GM23248 (cell line): ENCODE measurements at regions not wholly inside any gene's neighbourhood (a gene's known extent, or its start where the extent isn't known, plus 50 kb on each side); places are given as distances from the start of the nearest gene placed in this dataset.
A peak's percentile ranks its signal among the peaks of the same experiment; 100 is the strongest.

ENCODE experiments used
- DNase-seq: peaks from one replicate; pipeline ENCODE4 v3.0.0-alpha.2; 2015
- H2AFZ ChIP-seq: fragments of 200-600 bp; sonication (generic); 2 replicates; pipeline ENCODE4 v1.6.1; 2016; ENCODE audit warnings: antibody characterized with exemption
- H3F3A ChIP-seq: fragments of 200-600 bp; sonication (generic); 2 replicates; pipeline ENCODE4 v1.6.1; 2016; ENCODE audit warnings: mild to moderate bottlenecking, antibody characterized with exemption, mixed run types; ENCODE audit not compliant: insufficient read depth
- H3K27ac ChIP-seq: fragments of 200-600 bp; sonication (generic); 2 replicates; pipeline ENCODE4 v1.5.1; 2016; ENCODE audit warnings: mild to moderate bottlenecking
- H3K27me3 ChIP-seq: fragments of 200-600 bp; sonication (generic); replicated peaks from 2 replicates; pipeline ENCODE4 v1.6.1; 2016; ENCODE audit warnings: mild to moderate bottlenecking; ENCODE audit not compliant: insufficient read depth
- H3K36me3 ChIP-seq: fragments of 200-600 bp; sonication (generic); 2 replicates; pipeline ENCODE4 v1.6.1; 2016; ENCODE audit warnings: low read depth, mild to moderate bottlenecking
- H3K4me1 ChIP-seq: fragments of 200-600 bp; sonication (generic); 2 replicates; pipeline ENCODE4 v1.6.1; 2016; ENCODE audit warnings: mild to moderate bottlenecking; ENCODE audit not compliant: insufficient read depth
- H3K4me2 ChIP-seq: fragments of 200-600 bp; sonication (generic); one replicate; pipeline ENCODE4 v1.6.1; 2016; ENCODE audit warnings: mild to moderate bottlenecking; ENCODE audit not compliant: unreplicated experiment
- H3K4me3 ChIP-seq: fragments of 200-600 bp; sonication (generic); 2 replicates; pipeline ENCODE4 v1.5.1; 2016; ENCODE audit warnings: mild to moderate bottlenecking
- H3K79me2 ChIP-seq: fragments of 200-600 bp; sonication (generic); 2 replicates; pipeline ENCODE4 v1.6.1; 2016; ENCODE audit warnings: mild to moderate bottlenecking; ENCODE audit not compliant: insufficient read depth
- H3K9ac ChIP-seq: fragments of 200-600 bp; sonication (generic); 2 replicates; pipeline ENCODE4 v1.6.1; 2016; ENCODE audit warnings: mild to moderate bottlenecking
- H3K9me2 ChIP-seq: fragments of 200-600 bp; sonication (generic); 2 replicates; pipeline ENCODE4 v1.6.1; 2016; ENCODE audit warnings: mixed run types, mild to moderate bottlenecking, moderate library complexity; ENCODE audit not compliant: insufficient read depth
- H3K9me3 ChIP-seq: fragments of 200-600 bp; sonication (generic); one replicate; pipeline ENCODE4 v1.6.1; 2017; ENCODE audit warnings: low read depth
- H4K20me1 ChIP-seq: fragments of 200-600 bp; sonication (generic); 2 replicates; pipeline ENCODE4 v1.6.0; 2016; ENCODE audit not compliant: insufficient read depth
- EZH2 ChIP-seq: fragments of 200-600 bp; sonication (generic); IDR thresholded peaks from 2 replicates; pipeline ENCODE4 v1.6.1; 2018; ENCODE audit warnings: antibody characterized with exemption, mild to moderate bottlenecking; ENCODE audit not compliant: insufficient read depth, poor library complexity, severe bottlenecking
- EZH2phosphoT487 ChIP-seq: fragments of 200-600 bp; sonication (generic); IDR thresholded peaks from 2 replicates; pipeline ENCODE4 v1.6.1; 2018; ENCODE audit warnings: antibody characterized with exemption, moderate library complexity, mild to moderate bottlenecking, low read depth; ENCODE audit not compliant: insufficient read depth
- WGBS, 2 experiments: methylation state at CpG; one replicate each; pipeline ENCODE4 v1.1.6; 2015 to 2017; ENCODE audit warnings: low lambda C conversion rate in 2 of 2, low coverage in 1 of 2; ENCODE audit errors: missing lambda C conversion rate in 2 of 2; 5-methylcytosine and 5-hydroxymethylcytosine counted together
- in situ Hi-C: fragments of 300-500 bp; cut with MboI; formaldehyde crosslinking; loops from 2 replicates; pipeline ENCODE4 v1.15.0; 2020

GRCh38 chr15:99443056-99443756 lies 122.6 kb upstream of the MEF2A start:
- Histone ChIP-seq H2AFZ (no peak overlapping the region), H3K9ac (peak overlapping the region; percentile 23; the same call in 1 of the 2 replicates), H3K9me3 (no peaks in the 10 kb centered on the region), H3K36me3 (no peaks in the 10 kb centered on the region), H3K4me1 (peaks cover 19% of the 10 kb centered on the region), H3K4me3 (peak overlapping the region; percentile 55), H3K27me3 (no peaks in the 10 kb centered on the region), H3K4me2 (peak overlapping the region; percentile 76), H3F3A (no peaks in the 10 kb centered on the region), H3K9me2 (no peaks in the 10 kb centered on the region), H4K20me1 (no peaks in the 10 kb centered on the region), H3K27ac (peak overlapping the region; percentile 44; the same call in 1 of the 2 replicates), H3K79me2 (no peaks in the 10 kb centered on the region)
- TF ChIP-seq EZH2 (no peak), EZH2phosphoT487 (no peak)
- in situ Hi-C loops = no loop called here
- DNase-seq = no peak
- 79% methylated on average over 10 of the region's 10 CpGs for WGBS, 2 experiments

DNA sequence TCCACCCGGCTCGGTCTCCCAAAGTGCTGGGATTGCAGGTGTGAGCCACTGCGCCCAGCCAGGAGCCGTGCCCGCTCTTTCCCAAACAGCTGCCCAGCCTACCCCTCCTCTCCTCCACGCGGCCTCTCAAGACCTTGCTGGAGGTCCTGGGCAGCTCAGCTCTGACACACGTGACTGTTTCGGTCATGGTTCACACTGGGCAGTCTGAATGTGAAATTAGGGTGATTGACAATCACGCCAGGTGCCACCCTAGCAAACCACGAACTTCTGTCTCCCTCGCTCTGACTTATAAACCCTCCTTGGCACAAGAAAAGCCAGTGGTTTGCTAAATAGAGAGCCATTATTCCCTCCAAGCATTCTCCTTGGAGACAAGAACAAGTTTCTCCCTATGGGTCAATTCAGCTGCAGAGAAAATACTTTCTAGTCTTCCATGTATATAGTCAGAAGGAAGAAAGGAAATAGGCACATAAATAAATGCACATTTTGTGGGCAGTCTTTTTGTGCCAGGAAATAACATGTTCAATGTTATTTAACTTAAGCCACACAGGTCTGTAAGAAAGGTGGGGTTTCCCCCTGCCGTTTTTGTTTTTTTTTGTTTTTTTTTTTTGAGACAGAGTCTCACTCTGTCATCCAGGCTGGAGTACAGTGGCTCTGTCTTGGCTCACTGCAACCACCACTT lies 121.9 kb upstream of the MEF2A start:
- no peak overlapping the region for H3K4me2 ChIP-seq
- no peak for TF ChIP-seq EZH2
- WGBS, 2 experiments = 65 to 67% methylated on average over 13 of the region's 13 CpGs
- no peak overlapping the region for H2AFZ ChIP-seq
- H3K9me2 ChIP-seq = no peaks in the 10 kb centered on the region
- H3K9ac ChIP-seq = no peak overlapping the region
- H3K36me3 ChIP-seq = no peaks in the 10 kb centered on the region
- H3K27ac ChIP-seq = no peak overlapping the region
- no peaks in the 10 kb centered on the region for H3K27me3 ChIP-seq
- H3K9me3 ChIP-seq = no peaks in the 10 kb centered on the region
- no peak for DNase-seq
- in situ Hi-C loops = no loop called here
- H3F3A ChIP-seq = no peaks in the 10 kb centered on the region
- no peaks in the 10 kb centered on the region for H4K20me1 ChIP-seq
- H3K4me3 ChIP-seq = no peak overlapping the region
- peaks cover 19% of the 10 kb centered on the region for H3K4me1 ChIP-seq
- no peaks in the 10 kb centered on the region for H3K79me2 ChIP-seq

DNA sequence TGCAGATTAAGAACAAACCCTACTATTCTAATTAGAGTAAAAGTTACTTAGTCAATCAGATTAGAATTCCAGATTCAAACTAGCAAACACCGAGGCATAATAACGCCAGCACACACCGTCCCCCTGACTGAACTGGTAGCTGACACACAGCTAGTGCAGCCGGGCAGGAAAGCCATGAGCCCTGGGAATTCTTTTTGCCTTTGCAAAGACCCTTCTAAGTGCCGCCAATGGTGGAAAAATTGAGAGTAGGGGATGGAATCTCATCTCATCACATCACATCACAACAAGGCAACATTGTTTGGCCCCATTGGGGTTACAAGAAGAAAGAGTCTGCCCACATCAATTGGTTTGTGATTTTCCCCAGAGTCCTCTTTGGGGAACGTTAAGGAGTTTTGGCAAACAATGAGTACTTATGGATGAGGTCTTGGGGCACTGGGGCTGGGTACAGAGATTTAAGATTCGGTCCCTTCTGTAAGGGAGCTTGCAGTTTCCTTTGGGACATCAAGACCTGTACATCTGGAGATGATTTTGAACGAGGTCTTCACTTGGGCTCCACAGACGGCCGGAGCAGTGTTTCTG lies 120.4 kb upstream of the MEF2A start:
- no peaks in the 10 kb centered on the region for H3K27me3 ChIP-seq
- TF ChIP-seq EZH2phosphoT487 = no peak
- no peak for TF ChIP-seq EZH2
- peaks cover 20% of the 10 kb centered on the region for H3K4me1 ChIP-seq
- no peak overlapping the region for H3K4me3 ChIP-seq
- in situ Hi-C loops = no loop called here
- no peaks in the 10 kb centered on the region for H3F3A ChIP-seq
- H4K20me1 ChIP-seq = no peaks in the 10 kb centered on the region
- no peak overlapping the region for H3K27ac ChIP-seq
- no peak for DNase-seq
- WGBS, 2 experiments = 86 to 88% methylated on average over 10 of the region's 10 CpGs
- H3K9me3 ChIP-seq = no peaks in the 10 kb centered on the region
- no peak overlapping the region for H3K9ac ChIP-seq
- no peak overlapping the region for H3K4me2 ChIP-seq
- H2AFZ ChIP-seq = no peak overlapping the region
- no peaks in the 10 kb centered on the region for H3K9me2 ChIP-seq
- no peaks in the 10 kb centered on the region for H3K36me3 ChIP-seq
- H3K79me2 ChIP-seq = no peaks in the 10 kb centered on the region

GRCh38 chr15:99446565-99447496 lies 119.0 kb upstream of the MEF2A start:
- Histone ChIP-seq H3K27me3 (no peaks in the 10 kb centered on the region), H3K9me3 (no peaks in the 10 kb centered on the region), H3K4me3 (no peak overlapping the region), H3F3A (no peaks in the 10 kb centered on the region), H3K9me2 (no peaks in the 10 kb centered on the region), H3K4me2 (no peak overlapping the region), H4K20me1 (no peaks in the 10 kb centered on the region), H3K36me3 (no peaks in the 10 kb centered on the region), H3K4me1 (peaks cover 19% of the 10 kb centered on the region), H3K79me2 (no peaks in the 10 kb centered on the region), H3K27ac (no peak overlapping the region), H3K9ac (no peak overlapping the region), H2AFZ (no peak overlapping the region)
- DNase-seq = no peak
- WGBS, 2 experiments = 92 to 95% methylated on average over 33 to 35 of the region's 35 CpGs
- in situ Hi-C loops = no loop called here
- TF ChIP-seq EZH2phosphoT487 = no peak
- no peak for TF ChIP-seq EZH2
